Skin of body (tissue), 1 donor: ENCODE measurements at regions not wholly inside any gene's neighbourhood (a gene's known extent, or its start where the extent isn't known, plus 50 kb on each side); places are given as distances from the start of the nearest gene placed in this dataset.

Source experiments
- DNase-seq: peaks from one replicate; lab custom pipeline; 2025; lab: John Stamatoyannopoulos, UW

DNA sequence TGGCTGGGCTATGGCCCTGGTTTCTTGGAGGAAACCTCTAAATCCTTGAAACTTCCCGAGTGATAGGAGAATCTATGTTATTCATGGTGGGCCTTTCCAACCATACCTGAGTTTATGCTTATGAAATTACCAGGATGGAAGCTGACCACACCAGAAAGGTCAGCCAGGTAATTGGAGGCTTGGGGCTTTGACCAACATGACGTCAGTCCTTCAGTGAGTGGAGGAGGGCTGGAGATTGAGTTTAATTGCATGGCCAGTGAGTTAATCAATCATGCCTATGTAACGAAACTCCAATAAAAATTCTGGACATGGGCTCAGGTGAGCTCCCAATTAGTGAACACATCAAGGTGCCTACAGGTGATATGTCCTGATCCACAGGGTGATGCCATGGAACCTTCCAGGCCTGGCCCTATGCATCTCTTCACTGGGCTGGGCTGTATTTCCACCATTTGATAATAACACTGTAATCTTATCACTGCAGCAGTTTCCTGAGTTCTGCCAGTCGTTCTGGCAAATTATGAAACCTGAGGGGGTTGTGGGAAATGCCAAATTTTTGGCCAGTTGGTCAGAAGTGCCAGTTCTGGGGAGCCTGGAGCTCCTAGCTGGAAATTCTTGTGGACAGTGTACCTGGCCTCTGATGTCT lies 106.5 kb downstream of the CDH26 start:
- DNase-seq: no peak

DNA sequence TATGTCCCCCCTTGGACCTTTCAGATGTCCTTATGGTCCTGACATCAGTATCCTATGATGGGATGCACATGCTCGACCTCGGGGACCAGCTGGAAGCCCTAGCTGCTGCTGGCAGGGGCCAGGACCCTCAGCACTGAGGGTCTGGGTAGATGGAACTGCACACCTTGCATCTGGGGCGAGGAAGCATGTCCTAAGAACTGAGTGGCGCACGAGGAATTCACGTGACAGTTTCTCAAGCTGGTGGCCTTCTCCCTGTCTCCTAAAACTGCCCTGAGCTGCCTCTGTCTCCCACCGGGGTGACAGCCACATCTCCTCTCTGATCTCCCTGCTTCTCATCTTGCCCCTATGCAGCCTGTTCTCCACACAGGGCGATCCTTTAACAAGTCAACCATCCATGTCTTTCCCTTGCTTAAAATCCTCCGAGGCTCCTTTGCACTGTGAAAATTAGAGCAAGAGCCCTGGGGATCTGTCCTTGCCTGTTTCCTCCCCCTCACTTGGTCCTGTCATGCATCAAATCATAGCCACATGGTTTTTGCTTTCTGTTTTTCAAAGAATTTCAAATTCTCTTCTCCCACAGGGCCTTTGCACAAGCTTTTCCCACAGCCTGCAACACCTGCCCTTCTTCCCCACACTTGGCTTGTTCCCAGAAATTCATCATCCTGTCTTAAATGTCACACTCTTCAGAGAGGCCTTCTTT lies 107.7 kb downstream of the CDH26 start:
- no peak for DNase-seq

DNA sequence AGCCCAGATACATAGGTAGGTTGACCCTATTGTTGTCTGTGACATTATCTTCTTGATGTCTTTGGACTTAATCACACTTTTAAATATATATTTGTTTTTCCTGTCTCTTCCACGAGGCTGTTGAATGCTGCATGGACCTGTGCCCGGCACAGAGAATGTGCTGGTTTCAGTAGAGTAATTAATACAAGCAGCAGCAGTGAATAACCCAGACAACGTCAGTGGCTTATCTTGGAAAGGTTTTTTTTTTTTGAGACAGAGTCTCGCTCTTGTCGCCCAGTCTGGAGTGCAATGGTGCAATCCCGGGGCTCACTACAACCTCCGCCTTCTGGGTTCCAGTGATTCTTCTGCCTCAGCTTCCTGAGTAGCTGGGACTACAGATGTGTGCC lies 108.2 kb downstream of the CDH26 start:
- DNase-seq: no peak

- no peak for DNase-seq
These were observed 110.3 kb downstream of the CDH26 start for GRCh38 chr20:60068509-60068908.

DNA sequence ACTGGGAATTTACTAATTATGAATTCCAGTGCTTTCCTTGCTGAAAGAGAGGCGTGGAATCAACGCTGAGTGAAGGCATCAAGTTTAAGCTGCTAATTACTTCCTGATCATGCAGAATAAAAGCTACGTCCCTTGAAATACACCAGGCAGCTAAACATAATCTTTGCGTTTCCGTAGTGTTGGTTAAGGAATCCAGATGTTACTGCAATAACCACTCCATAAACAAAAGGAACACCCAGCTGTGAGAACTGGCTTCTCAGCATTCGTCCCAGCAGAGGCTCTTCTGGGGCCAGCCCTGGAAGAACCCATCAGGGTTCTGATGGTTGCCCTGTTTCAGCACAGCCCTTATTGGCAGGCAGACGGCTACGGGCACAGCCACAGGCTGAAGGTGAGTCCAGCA lies 111.4 kb downstream of the CDH26 start:
- DNase-seq: peak; percentile 51

- no peak for DNase-seq
These were observed 112.6 kb downstream of the CDH26 start for GRCh38 chr20:60070791-60071190.

GRCh38 chr20:60071965-60072364 lies 113.7 kb downstream of the CDH26 start:
- no peak for DNase-seq

GRCh38 chr20:60073086-60073485 lies 114.9 kb downstream of the CDH26 start:
- no peak for DNase-seq

DNA sequence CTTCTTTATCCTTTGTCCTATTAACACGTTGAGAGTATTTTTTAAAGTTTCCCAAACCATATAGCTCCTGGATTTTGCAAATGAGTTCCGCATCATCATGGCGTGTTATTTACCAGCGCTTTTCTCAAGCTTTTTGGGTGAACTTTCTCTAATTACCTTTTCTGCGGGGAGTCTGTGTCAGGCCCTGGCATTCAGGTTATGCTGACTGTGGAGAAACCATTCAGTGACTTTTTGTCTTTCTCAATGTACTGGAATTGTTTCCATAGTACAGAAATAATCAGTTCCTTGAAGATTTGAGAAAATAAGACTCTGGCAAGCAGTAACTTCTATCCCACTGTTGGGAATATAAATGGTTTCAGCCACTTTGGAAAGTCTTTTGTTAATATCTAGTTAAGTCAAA lies 115.3 kb downstream of the CDH26 start:
- no peak for DNase-seq

GRCh38 chr20:60074276-60074675 lies 116.1 kb downstream of the CDH26 start:
- no peak for DNase-seq

DNA sequence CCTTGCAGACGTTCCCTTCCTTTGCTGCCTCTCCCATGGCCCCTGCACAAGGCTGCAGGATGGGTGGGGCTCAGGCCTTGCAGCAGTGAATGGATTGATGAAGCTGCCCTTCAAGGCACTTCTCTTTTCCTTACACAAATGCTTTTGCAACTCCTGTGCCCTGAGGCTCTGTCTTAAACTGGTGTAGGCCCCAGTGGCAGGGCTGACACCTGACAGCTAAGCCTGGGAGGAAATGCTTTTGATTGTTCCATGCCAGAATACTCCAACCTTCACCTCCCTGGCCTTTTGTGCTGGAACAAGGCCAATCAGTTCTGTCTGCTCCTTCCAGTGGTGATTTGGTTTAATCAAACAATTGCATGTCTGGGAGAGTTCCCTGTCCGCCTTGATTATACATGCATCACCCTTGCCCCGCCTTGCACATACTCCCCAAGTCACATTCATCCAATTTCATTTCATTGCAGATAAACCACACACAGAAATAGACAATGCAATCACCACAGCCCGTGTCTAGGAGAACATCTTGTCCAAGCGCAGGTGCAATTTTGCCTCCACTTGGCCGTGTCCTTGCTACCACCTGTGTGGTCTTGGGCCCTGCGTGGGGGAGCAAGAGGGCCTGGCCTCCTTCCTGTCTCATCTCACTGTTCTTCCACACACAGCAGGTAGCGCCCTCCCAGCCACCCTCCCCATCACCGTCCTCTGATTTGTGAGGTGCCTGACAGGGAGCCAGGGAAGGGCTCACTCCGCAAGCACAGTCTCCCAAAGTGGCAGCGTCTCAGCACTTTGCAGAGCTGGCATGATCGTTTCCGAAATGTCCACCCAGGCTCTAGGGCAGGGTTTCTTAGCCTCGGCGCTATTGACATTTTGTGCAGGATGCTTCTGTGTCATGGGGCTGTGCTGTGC lies 120.4 kb downstream of the CDH26 start:
- DNase-seq: no peak

DNA sequence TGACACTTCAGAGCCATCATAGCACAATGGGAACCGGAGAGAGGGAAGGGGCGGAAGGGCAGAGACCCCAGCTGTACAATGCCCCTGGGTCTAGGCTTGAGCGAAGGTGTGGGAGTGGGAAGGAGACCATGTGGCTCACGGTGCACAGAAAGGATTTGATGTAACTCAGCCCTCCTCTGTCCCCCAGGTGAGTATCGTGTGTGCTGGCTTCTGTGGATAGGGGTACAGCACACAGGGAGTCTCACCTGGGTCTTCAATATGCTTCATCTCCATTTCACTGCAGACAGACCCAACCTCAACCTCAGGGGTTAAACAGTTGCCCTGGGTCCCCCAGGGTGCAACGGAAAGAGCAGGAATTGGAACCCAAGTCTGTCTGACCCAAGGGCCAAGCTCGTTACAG lies 122.2 kb downstream of the CDH26 start:
- DNase-seq: no peak

DNA sequence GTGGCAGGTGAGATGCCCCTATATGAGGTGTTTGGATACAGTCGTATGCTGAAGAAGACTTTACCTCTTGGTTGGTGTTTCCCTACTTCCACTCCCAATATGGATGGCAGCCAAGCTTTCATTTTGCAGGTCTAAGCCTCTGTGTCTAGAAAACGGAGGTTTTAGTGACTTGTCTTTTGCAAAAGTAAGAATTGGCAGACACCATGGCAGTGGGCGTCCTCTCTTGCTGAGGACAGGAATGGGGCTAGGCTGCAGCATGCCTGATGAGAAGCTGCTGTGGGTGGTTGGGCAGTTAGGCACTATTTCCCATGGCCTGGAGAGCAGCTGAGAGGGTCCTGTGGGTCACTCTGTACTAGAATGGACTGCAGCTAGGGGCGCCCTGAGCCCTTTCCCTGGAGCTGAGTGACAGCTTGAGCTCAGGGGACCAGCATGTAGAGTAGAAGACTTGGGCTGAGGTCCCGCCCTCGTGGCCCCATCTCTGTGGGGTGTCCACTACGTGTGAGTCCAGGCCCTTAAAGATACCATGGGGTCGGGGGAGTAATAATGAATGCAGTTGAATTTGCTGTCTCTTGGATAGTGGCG lies 127.4 kb downstream of the CDH26 start:
- DNase-seq: no peak

DNA sequence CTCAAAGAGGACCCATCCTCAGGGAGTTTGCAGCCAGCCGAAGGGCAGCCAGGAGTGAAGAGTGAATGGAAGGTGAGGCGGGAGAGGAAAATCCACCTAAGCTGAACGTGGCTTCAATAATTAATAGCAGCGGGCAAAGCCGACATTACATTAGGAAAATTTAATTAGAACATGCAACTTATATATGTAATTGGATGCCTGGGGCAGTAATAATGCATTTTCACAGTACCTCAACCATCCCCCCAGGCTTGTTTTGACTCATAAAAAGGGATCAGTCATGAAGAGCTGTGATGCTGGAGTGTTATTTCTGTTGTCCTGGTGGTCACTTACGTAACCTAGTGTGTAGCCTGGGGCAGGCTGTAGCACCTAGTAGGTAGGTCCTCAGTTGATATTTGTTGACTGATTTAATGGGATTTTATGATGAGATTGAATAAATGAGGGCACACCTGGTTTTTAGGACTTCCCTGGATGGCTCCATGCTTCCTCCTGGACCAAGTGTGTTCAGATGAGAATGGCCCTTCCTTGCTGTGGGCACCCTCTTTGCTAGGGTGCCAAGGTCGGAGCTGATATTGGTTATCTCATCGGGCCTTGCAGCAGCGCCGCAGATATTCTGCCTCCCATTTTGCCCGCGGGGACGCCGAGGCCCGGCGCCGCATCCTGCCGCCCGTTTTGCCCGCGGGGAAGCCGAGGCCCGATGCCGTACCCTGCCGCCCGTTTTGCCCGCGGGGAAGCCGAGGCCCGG lies 128.8 kb downstream of the CDH26 start:
- DNase-seq: no peak

DNA sequence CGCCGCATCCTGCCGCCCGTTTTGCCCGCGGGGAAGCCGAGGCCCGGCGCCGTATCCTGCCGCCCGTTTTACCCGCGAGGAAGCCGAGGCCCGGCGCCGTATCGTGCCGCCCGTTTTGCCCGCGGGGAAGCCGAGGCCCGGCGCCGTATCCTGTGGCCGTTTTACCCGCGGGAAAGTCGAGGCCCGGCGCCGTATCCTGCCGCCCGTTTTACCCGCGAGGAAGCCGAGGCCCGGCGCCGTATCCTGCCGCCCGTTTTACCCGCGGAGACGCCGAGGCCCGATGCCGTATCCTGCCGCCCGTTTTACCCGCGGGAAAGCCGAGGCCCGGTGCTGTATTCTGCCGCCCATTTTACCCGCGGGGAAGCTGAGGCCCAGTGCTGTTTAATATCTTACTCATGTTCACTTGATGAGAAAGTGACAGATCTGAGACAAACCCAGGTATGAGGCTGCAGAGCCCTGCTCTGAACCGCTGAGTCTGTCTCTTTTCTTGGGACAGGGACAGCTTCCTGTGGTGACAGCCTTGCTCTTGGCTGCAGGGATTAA lies 129.4 kb downstream of the CDH26 start:
- no peak for DNase-seq

- DNase-seq: no peak
These were observed 130.0 kb downstream of the CDH26 start for GRCh38 chr20:60088236-60088635.

GRCh38 chr20:60090631-60091030 lies 132.4 kb downstream of the CDH26 start:
- no peak for DNase-seq

GRCh38 chr20:60091305-60091704 lies 133.1 kb downstream of the CDH26 start:
- DNase-seq: no peak

GRCh38 chr20:60091861-60092260 lies 133.6 kb downstream of the CDH26 start:
- DNase-seq: no peak

DNA sequence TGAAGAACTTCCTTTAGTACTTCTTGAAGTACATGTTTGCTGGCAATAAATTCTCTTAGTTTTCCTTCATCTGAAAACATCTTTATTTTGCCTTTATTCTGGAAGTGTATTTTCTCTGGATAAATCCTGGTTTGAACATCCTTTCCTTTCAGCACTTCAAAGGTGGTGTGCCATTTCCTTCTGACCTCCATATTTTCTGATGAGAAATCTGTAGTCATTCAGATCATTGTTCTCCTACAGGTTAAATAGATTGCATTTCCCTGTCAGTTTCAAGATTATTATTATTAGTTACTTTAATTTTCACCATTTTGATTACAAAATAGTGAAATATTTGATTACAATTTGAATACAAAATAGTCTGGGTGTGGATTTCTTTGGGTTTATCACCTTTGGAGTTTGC lies 134.5 kb downstream of the CDH26 start:
- DNase-seq: no peak

- DNase-seq: no peak
These were observed 137.2 kb downstream of the CDH26 start for GRCh38 chr20:60095456-60095855.
